Endothelial cell of umbilical vein (primary cell): ENCODE measurements at regions not wholly inside any gene's neighbourhood (a gene's known extent, or its start where the extent isn't known, plus 50 kb on each side); places are given as distances from the start of the nearest gene placed in this dataset.

ENCODE experiments used
- BruUV-seq: library from RNA; stranded (reverse); fragments of 400-500 nt; replicated peaks from 2 replicates; lab custom pipeline; 2021; lab: Mats Ljungman, UMichigan
- CTCF ChIA-PET: fragments of 300-600, 350-600 bp; sonication (Branson Sonifier 250); formaldehyde crosslinking; loops from one replicate; lab custom pipeline; 2021; ENCODE audit warnings: antibody characterized with exemption, inconsistent platforms; lab: Charles Lee
- POLR2A ChIA-PET: fragments of 300-600, 350-600 bp; sonication (Branson Sonifier 250); formaldehyde crosslinking; loops from one replicate; lab custom pipeline; 2021; ENCODE audit warnings: antibody characterized with exemption, inconsistent platforms; lab: Charles Lee
- DNase-seq: peaks from one replicate; pipeline ENCODE4 v3.0.0-alpha.2; 2011; ENCODE audit warnings: low read depth, low spot score
- FAIRE-seq: peaks from 2 replicates; lab custom pipeline; 2011; peaks lifted over from hg19 to GRCh38; lab: Jason Lieb, UNC
- H2AFZ ChIP-seq: 2 replicates; pipeline ENCODE4 v1.6.0; 2012; ENCODE audit warnings: low read depth, low read length, control low read depth, inconsistent platforms
- H3K27ac ChIP-seq: 2 replicates; pipeline ENCODE4 v1.5.1; 2011; ENCODE audit warnings: low read depth, mild to moderate bottlenecking, control low read depth, low read length, moderate library complexity; ENCODE audit not compliant: insufficient read depth
- H3K27me3 ChIP-seq, 2 experiments: 2 replicates each; pipeline versions ENCODE4 v1.6.0 to v1.6.1; 2011; ENCODE audit warnings: low read length in 2 of 2, mixed read lengths in 1 of 2; ENCODE audit not compliant: control insufficient read depth in 2 of 2, insufficient read depth in 2 of 2
- H3K36me3 ChIP-seq, 2 experiments: 2 replicates in 1 of 2; 3 replicates in 1 of 2; pipeline ENCODE4 v1.5.1; 2011; ENCODE audit warnings: low read length in 2 of 2, mild to moderate bottlenecking in 1 of 2, moderate library complexity in 1 of 2; ENCODE audit not compliant: control insufficient read depth in 2 of 2, insufficient read depth in 2 of 2; ENCODE audit errors: extremely low read depth in 1 of 2
- H3K4me1 ChIP-seq: 3 replicates; pipeline ENCODE4 v1.5.1; 2011; ENCODE audit warnings: mild to moderate bottlenecking, low read length; ENCODE audit not compliant: control insufficient read depth, insufficient read depth; ENCODE audit errors: extremely low read depth
- H3K4me2 ChIP-seq: 2 replicates; pipeline ENCODE4 v1.6.1; 2011; ENCODE audit warnings: low read length, control low read depth, mixed read lengths; ENCODE audit not compliant: insufficient read depth
- H3K4me3 ChIP-seq, 3 experiments: fragments of 200-600 bp in 1 of 3; sonication (generic), shearing (Covaris generic) in 1 of 3; replicated peaks in 1 of 3; 2 replicates each; pipeline ENCODE4 v1.5.1; 2011 to 2016; ENCODE audit warnings: control low read depth in 3 of 3, low read length in 3 of 3, mild to moderate bottlenecking in 2 of 3, inconsistent platforms in 1 of 3, low read depth in 1 of 3, moderate library complexity in 1 of 3; ENCODE audit not compliant: insufficient read depth in 1 of 3
- H3K79me2 ChIP-seq: 2 replicates; pipeline ENCODE4 v1.6.0; 2012; ENCODE audit warnings: low read length, inconsistent platforms; ENCODE audit not compliant: control insufficient read depth, insufficient read depth
- H3K9ac ChIP-seq: replicated peaks from 2 replicates; pipeline ENCODE3; 2011; ENCODE audit warnings: low read length, control low read depth; ENCODE audit not compliant: insufficient read depth; ENCODE audit errors: extremely low read depth
- H3K9me1 ChIP-seq: replicated peaks from 3 replicates; pipeline ENCODE4 v1.6.0; 2011; ENCODE audit warnings: mild to moderate bottlenecking, low read length; ENCODE audit not compliant: control insufficient read depth, insufficient read depth; ENCODE audit errors: extremely low read depth
- H3K9me3 ChIP-seq: replicated peaks from 2 replicates; pipeline ENCODE4 v1.5.1; 2012; ENCODE audit warnings: low read length, inconsistent platforms; ENCODE audit not compliant: control insufficient read depth, insufficient read depth
- H4K20me1 ChIP-seq: replicated peaks from 2 replicates; pipeline ENCODE3; 2011; ENCODE audit warnings: mild to moderate bottlenecking, low read length; ENCODE audit not compliant: control insufficient read depth, insufficient read depth; ENCODE audit errors: extremely low read depth
- EZH2 ChIP-seq: IDR thresholded peaks from 2 replicates; pipeline ENCODE4 v1.6.1; 2012; ENCODE audit warnings: borderline replicate concordance, low read depth, mild to moderate bottlenecking, moderate library complexity, low read length, inconsistent platforms; ENCODE audit not compliant: severe bottlenecking
- FOS ChIP-seq: IDR thresholded peaks from 2 replicates; pipeline ENCODE4 v1.6.1; 2011; ENCODE audit warnings: mild to moderate bottlenecking, low read length, moderate library complexity, borderline replicate concordance; ENCODE audit not compliant: insufficient read depth
- GATA2 ChIP-seq: IDR thresholded peaks from 2 replicates; pipeline ENCODE4 v1.7.0; 2011; ENCODE audit warnings: low read depth, mild to moderate bottlenecking, moderate library complexity, mixed read lengths, low read length; ENCODE audit not compliant: insufficient read length, insufficient read depth
- JUN ChIP-seq: IDR thresholded peaks from 2 replicates; pipeline ENCODE4 v1.6.1; 2011; ENCODE audit warnings: borderline replicate concordance, low read depth; ENCODE audit not compliant: insufficient read length, insufficient read depth
- MAX ChIP-seq: IDR thresholded peaks from 2 replicates; pipeline ENCODE4 v1.6.1; 2011; ENCODE audit not compliant: insufficient read depth, insufficient read length
- MYC ChIP-seq: IDR thresholded peaks from one replicate; pipeline ENCODE4 v1.6.1; 2011; ENCODE audit warnings: mild to moderate bottlenecking, low read depth, low read length
- POLR2A ChIP-seq: IDR thresholded peaks from 2 replicates; pipeline ENCODE4 v1.6.1; 2012; ENCODE audit warnings: low read depth, mild to moderate bottlenecking, control low read depth, low read length
- POLR2AphosphoS5 ChIP-seq: IDR thresholded peaks from 2 replicates; pipeline ENCODE4 v1.6.1; 2012; ENCODE audit warnings: low read depth, mild to moderate bottlenecking, control low read depth, low read length, moderate library complexity; ENCODE audit not compliant: insufficient read depth
- dilution Hi-C: fragments of 300-500 bp; cut with MboI; formaldehyde crosslinking; loops from one replicate; pipeline ENCODE4 v1.15.0; 2019; ENCODE audit warnings: low sequenced_read_pairs; ENCODE audit not compliant: extremely low pct_ligation_motif_present
- intact Hi-C: fragments of 100-400 bp; cut with micrococcal nuclease; formaldehyde crosslinking; loops from one replicate; pipeline ENCODE4 v1.10.0; 2022
- TF ChIP-seq, protein P1 (sequence below), 2 donors: IDR thresholded peaks; 1 replicate in 1 of 2; 2 replicates in 1 of 2; pipeline ENCODE4 v1.5.1; 2011; ENCODE audit warnings: low read length in 2 of 2, mild to moderate bottlenecking in 2 of 2, moderate library complexity in 2 of 2, control low read depth in 1 of 2, inconsistent platforms in 1 of 2, low read depth in 1 of 2; ENCODE audit not compliant: insufficient read depth in 1 of 2; ENCODE audit errors: extremely low read depth in 1 of 2

DNA sequence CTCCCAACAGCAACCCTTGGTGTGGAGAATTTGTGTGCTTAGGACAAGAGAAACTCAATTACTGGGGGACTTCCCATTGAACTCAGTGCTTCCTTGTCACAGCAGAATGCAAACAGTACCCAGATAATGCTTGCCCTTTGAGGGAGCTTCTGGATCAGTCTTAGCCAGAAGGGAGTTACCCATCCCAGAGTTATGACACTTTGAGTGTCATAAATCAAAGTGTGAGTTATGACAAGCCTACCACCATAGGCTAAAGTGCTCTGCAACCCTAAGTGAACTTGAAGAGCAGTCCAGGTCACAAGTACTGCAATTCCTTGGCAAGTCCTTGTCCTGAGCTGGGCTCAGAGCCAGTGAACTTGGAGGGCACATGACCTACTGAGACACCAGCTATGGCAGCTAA, 1513.9 kb upstream of the PCDH10 start:
- H3K79me2 ChIP-seq = no peaks in the 10 kb centered on the region
- H3K36me3 ChIP-seq = no peaks in the 10 kb centered on the region
- TF ChIP-seq POLR2A = no peak
- TF ChIP-seq FOS = no peak
- no peak for TF ChIP-seq MYC
- no peak for TF ChIP-seq POLR2AphosphoS5
- TF ChIP-seq GATA2 = no peak
- TF ChIP-seq MAX = no peak
- no peak for TF ChIP-seq EZH2
- TF ChIP-seq JUN = no peak
- no peaks in the 10 kb centered on the region for H3K27me3 ChIP-seq
- ChIA-PET POLR2A (no interaction called here), CTCF (interaction anchor here (2.6 kb wide), 1 partner anchor 10 kb away, joined by 11 read pairs; no protein-coding TSS in a partner anchor)
- H3K4me3 ChIP-seq = no peak overlapping the region
- H3K27ac ChIP-seq = no peak overlapping the region
- dilution Hi-C loops (no loop called here), intact Hi-C loops (no loop called here)
- H2AFZ ChIP-seq = no peak overlapping the region
- H3K9me1 ChIP-seq = no peaks in the 10 kb centered on the region
- no peaks in the 10 kb centered on the region for H3K9me3 ChIP-seq
- no peaks in the 10 kb centered on the region for H3K4me1 ChIP-seq
- no TSS peak for BruUV-seq
- H4K20me1 ChIP-seq = no peaks in the 10 kb centered on the region
- H3K9ac ChIP-seq = no peak overlapping the region
- FAIRE-seq = no peak
- DNase-seq = no peak
- H3K4me2 ChIP-seq = no peak overlapping the region

DNA sequence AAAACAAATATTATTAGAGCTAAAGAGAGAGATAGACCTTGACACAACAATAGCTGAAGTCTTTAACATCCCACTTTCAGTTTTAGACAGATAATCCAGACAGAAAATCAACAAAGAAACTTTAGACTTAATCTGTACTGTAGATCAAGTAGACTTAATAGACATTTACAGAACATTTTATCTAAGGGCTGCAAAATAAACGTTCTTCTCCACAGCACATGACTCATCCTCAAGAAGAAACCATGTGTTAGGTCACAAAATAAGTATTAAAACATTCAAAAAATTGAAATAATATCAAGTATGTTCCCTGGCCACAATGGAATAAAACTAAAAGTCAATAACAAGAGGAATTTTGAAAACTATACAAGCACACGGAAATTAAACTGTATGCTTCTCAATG, 1510.3 kb upstream of the PCDH10 start:
- Histone ChIP-seq H3K36me3 (no peaks in the 10 kb centered on the region), H3K27ac (no peak overlapping the region), H3K9me1 (no peaks in the 10 kb centered on the region), H3K27me3 (no peaks in the 10 kb centered on the region), H3K9me3 (no peaks in the 10 kb centered on the region), H3K4me2 (no peak overlapping the region), H3K4me1 (no peaks in the 10 kb centered on the region), H3K9ac (no peak overlapping the region), H2AFZ (no peak overlapping the region), H3K79me2 (no peaks in the 10 kb centered on the region), H4K20me1 (no peaks in the 10 kb centered on the region), H3K4me3 (no peak overlapping the region)
- intact Hi-C loops = no loop called here
- BruUV-seq = no TSS peak
- ChIA-PET POLR2A (no interaction called here), CTCF (no interaction called here)
- TF ChIP-seq MAX (no peak), GATA2 (no peak), EZH2 (no peak), POLR2A (no peak), FOS (no peak), POLR2AphosphoS5 (no peak), MYC (no peak), JUN (no peak)
- TF ChIP-seq, protein P1, sequence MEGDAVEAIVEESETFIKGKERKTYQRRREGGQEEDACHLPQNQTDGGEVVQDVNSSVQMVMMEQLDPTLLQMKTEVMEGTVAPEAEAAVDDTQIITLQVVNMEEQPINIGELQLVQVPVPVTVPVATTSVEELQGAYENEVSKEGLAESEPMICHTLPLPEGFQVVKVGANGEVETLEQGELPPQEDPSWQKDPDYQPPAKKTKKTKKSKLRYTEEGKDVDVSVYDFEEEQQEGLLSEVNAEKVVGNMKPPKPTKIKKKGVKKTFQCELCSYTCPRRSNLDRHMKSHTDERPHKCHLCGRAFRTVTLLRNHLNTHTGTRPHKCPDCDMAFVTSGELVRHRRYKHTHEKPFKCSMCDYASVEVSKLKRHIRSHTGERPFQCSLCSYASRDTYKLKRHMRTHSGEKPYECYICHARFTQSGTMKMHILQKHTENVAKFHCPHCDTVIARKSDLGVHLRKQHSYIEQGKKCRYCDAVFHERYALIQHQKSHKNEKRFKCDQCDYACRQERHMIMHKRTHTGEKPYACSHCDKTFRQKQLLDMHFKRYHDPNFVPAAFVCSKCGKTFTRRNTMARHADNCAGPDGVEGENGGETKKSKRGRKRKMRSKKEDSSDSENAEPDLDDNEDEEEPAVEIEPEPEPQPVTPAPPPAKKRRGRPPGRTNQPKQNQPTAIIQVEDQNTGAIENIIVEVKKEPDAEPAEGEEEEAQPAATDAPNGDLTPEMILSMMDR (IDR thresholded peaks at IDR 0.05; ENCODE audit: extremely low read depth in 1 of 2, insufficient read depth in 1 of 2, low read depth in 1 of 2, low read length in 2 of 2) = no peak
- dilution Hi-C loops = no loop called here
- FAIRE-seq = no peak
- DNase-seq = no peak
